ENCODE measurements at regions not wholly inside any gene's neighbourhood (a gene's known extent, or its start where the extent isn't known, plus 50 kb on each side); places are given as distances from the start of the nearest gene placed in this dataset.
"Not testable (repeated sequence)": the region's sequence is repeated elsewhere in the genome, so short reads cannot be mapped to it uniquely, and the experiment has no call there.

- Histone ChIP-seq H3K23ac (ENCODE audit: low read depth, low read length, poor library complexity) (no peak overlapping the region), H3K4me3 (ENCODE audit: low read length in 2 of 2) (no peak overlapping the region), H3K4me2 (ENCODE audit: insufficient read depth, low read length, poor library complexity, severe bottlenecking) (no peak overlapping the region), H2AK5ac (ENCODE audit: low read depth, low read length) (no peak overlapping the region), H3K36me3 (replicated peaks in 1 of 2; ENCODE audit: control insufficient read depth in 2 of 2, insufficient read depth in 2 of 2, low read length in 2 of 2) (no peaks in the 10 kb centered on the region), H3K9me3 (replicated peaks in 1 of 2; ENCODE audit: control insufficient read depth in 2 of 2, insufficient read depth in 1 of 2, low read depth in 1 of 2, low read length in 2 of 2) (no peaks in the 10 kb centered on the region), H2BK120ac (ENCODE audit: low read depth, low read length) (no peak overlapping the region), H4K91ac (ENCODE audit: low read depth, low read length, poor library complexity) (no peak overlapping the region), H3K9ac (ENCODE audit: low read depth, low read length, poor library complexity) (no peak overlapping the region), H3K14ac (ENCODE audit: low read length) (no peak overlapping the region), H3K79me1 (ENCODE audit: low read depth, low read length) (no peaks in the 10 kb centered on the region), H3K27me3 (ENCODE audit: control insufficient read depth in 3 of 3, insufficient read depth in 3 of 3, low read depth in 1 of 3, low read length in 3 of 3) (no peaks in the 10 kb centered on the region), H4K8ac (ENCODE audit: low read depth, low read length) (no peak overlapping the region), H3K4me1 (ENCODE audit: control insufficient read depth in 2 of 2, insufficient read depth in 1 of 2, low read depth in 1 of 2, low read length in 2 of 2) (no peaks in the 10 kb centered on the region), H2BK15ac (ENCODE audit: low read length) (no peak overlapping the region), H2AFZ (ENCODE audit: low read length) (no peak overlapping the region), H3K4ac (ENCODE audit: low read length) (no peak overlapping the region), H2BK12ac (ENCODE audit: low read length) (no peak overlapping the region), H2BK5ac (ENCODE audit: low read length) (no peak overlapping the region), H3K18ac (ENCODE audit: low read length) (no peak overlapping the region), H3K27ac (replicated peaks; ENCODE audit: low read length) (no peak overlapping the region)
- no CpG with 5 or more reads among the region's 3 CpGs for WGBS, 2 donors (ENCODE audit: extremely low coverage in 2 of 2, insufficient read length in 2 of 2, insufficient replicate concordance in 1 of 2)
- DNase-seq (ENCODE audit: low spot score) = no peak
Measured at GRCh38 chr9:85162822-85163221, 493.3 kb downstream of the NTRK2 start.

GRCh38 chr9:85160944-85161343 is 491.4 kb downstream of the NTRK2 start:
- H2BK15ac ChIP-seq (ENCODE audit: low read length); H2BK5ac ChIP-seq (ENCODE audit: low read length); H3K4me3 ChIP-seq (ENCODE audit: low read length in 2 of 2); H3K36me3 ChIP-seq (replicated peaks in 1 of 2; ENCODE audit: control insufficient read depth in 2 of 2, insufficient read depth in 2 of 2, low read length in 2 of 2); H3K4me1 ChIP-seq (ENCODE audit: control insufficient read depth in 2 of 2, insufficient read depth in 1 of 2, low read depth in 1 of 2, low read length in 2 of 2); H3K14ac ChIP-seq (ENCODE audit: low read length); H4K8ac ChIP-seq (ENCODE audit: low read depth, low read length); DNase-seq (ENCODE audit: low spot score); H3K9ac ChIP-seq (ENCODE audit: low read depth, low read length, poor library complexity); H3K27ac ChIP-seq (replicated peaks; ENCODE audit: low read length); H3K4me2 ChIP-seq (ENCODE audit: insufficient read depth, low read length, poor library complexity, severe bottlenecking); H3K27me3 ChIP-seq (ENCODE audit: control insufficient read depth in 3 of 3, insufficient read depth in 3 of 3, low read depth in 1 of 3, low read length in 3 of 3); H4K91ac ChIP-seq (ENCODE audit: low read depth, low read length, poor library complexity); H2BK120ac ChIP-seq (ENCODE audit: low read depth, low read length); H3K79me1 ChIP-seq (ENCODE audit: low read depth, low read length); H2BK12ac ChIP-seq (ENCODE audit: low read length); H3K23ac ChIP-seq (ENCODE audit: low read depth, low read length, poor library complexity); H2AK5ac ChIP-seq (ENCODE audit: low read depth, low read length); H3K18ac ChIP-seq (ENCODE audit: low read length); H2AFZ ChIP-seq (ENCODE audit: low read length); H3K9me3 ChIP-seq (replicated peaks in 1 of 2; ENCODE audit: control insufficient read depth in 2 of 2, insufficient read depth in 1 of 2, low read depth in 1 of 2, low read length in 2 of 2); H3K4ac ChIP-seq (ENCODE audit: low read length): not testable (repeated sequence)
- WGBS, 2 donors (ENCODE audit: extremely low coverage in 2 of 2, insufficient read length in 2 of 2, insufficient replicate concordance in 1 of 2) = no CpG with 5 or more reads among the region's 4 CpGs

- no peak overlapping the region for H4K91ac ChIP-seq (ENCODE audit: low read depth, low read length, poor library complexity)
- H3K27ac ChIP-seq (replicated peaks; ENCODE audit: low read length) = no peak overlapping the region
- peaks cover 0 to 4% (median 0%) of the 10 kb centered on the region in 3 experiments for H3K27me3 ChIP-seq (ENCODE audit: control insufficient read depth in 3 of 3, insufficient read depth in 3 of 3, low read depth in 1 of 3, low read length in 3 of 3)
- no peak overlapping the region for H3K14ac ChIP-seq (ENCODE audit: low read length)
- H3K4me3 ChIP-seq (ENCODE audit: low read length in 2 of 2) = no peak overlapping the region
- H3K4me2 ChIP-seq (ENCODE audit: insufficient read depth, low read length, poor library complexity, severe bottlenecking) = no peak overlapping the region
- no peaks in the 10 kb centered on the region for H3K9me3 ChIP-seq (replicated peaks in 1 of 2; ENCODE audit: control insufficient read depth in 2 of 2, insufficient read depth in 1 of 2, low read depth in 1 of 2, low read length in 2 of 2)
- peaks cover 0 to 6% of the 10 kb centered on the region in 2 donors for H3K4me1 ChIP-seq (ENCODE audit: control insufficient read depth in 2 of 2, insufficient read depth in 1 of 2, low read depth in 1 of 2, low read length in 2 of 2)
- no peak overlapping the region for H3K18ac ChIP-seq (ENCODE audit: low read length)
- H2BK120ac ChIP-seq (ENCODE audit: low read depth, low read length) = no peak overlapping the region
- no peak overlapping the region for H2AK5ac ChIP-seq (ENCODE audit: low read depth, low read length)
- no peak overlapping the region for H2BK12ac ChIP-seq (ENCODE audit: low read length)
- no peaks in the 10 kb centered on the region for H3K36me3 ChIP-seq (replicated peaks in 1 of 2; ENCODE audit: control insufficient read depth in 2 of 2, insufficient read depth in 2 of 2, low read length in 2 of 2)
- no peak overlapping the region for H3K23ac ChIP-seq (ENCODE audit: low read depth, low read length, poor library complexity)
- H4K8ac ChIP-seq (ENCODE audit: low read depth, low read length) = no peak overlapping the region
- no peak for DNase-seq (ENCODE audit: low spot score)
- H2AFZ ChIP-seq (ENCODE audit: low read length) = no peak overlapping the region
- H2BK15ac ChIP-seq (ENCODE audit: low read length) = no peak overlapping the region
- no peaks in the 10 kb centered on the region for H3K79me1 ChIP-seq (ENCODE audit: low read depth, low read length)
- H2BK5ac ChIP-seq (ENCODE audit: low read length) = no peak overlapping the region
- H3K9ac ChIP-seq (ENCODE audit: low read depth, low read length, poor library complexity) = no peak overlapping the region
- no peak overlapping the region for H3K4ac ChIP-seq (ENCODE audit: low read length)
Measured at GRCh38 chr9:85158512-85158911, 489.0 kb downstream of the NTRK2 start.

- Histone ChIP-seq H3K14ac (ENCODE audit: low read length) (no peak overlapping the region), H4K91ac (ENCODE audit: low read depth, low read length, poor library complexity) (no peak overlapping the region), H2AFZ (ENCODE audit: low read length) (no peak overlapping the region), H3K4me3 (ENCODE audit: low read length in 2 of 2) (no peak overlapping the region), H2BK15ac (ENCODE audit: low read length) (no peak overlapping the region), H2BK5ac (ENCODE audit: low read length) (no peak overlapping the region), H3K27me3 (ENCODE audit: control insufficient read depth in 3 of 3, insufficient read depth in 3 of 3, low read depth in 1 of 3, low read length in 3 of 3) (peaks cover 0 to 4% (median 0%) of the 10 kb centered on the region in 3 experiments), H4K8ac (ENCODE audit: low read depth, low read length) (no peak overlapping the region), H2AK5ac (ENCODE audit: low read depth, low read length) (no peak overlapping the region), H2BK120ac (ENCODE audit: low read depth, low read length) (no peak overlapping the region), H3K36me3 (replicated peaks in 1 of 2; ENCODE audit: control insufficient read depth in 2 of 2, insufficient read depth in 2 of 2, low read length in 2 of 2) (no peaks in the 10 kb centered on the region), H3K9me3 (replicated peaks in 1 of 2; ENCODE audit: control insufficient read depth in 2 of 2, insufficient read depth in 1 of 2, low read depth in 1 of 2, low read length in 2 of 2) (no peaks in the 10 kb centered on the region), H3K9ac (ENCODE audit: low read depth, low read length, poor library complexity) (no peak overlapping the region), H3K79me1 (ENCODE audit: low read depth, low read length) (no peaks in the 10 kb centered on the region), H3K4ac (ENCODE audit: low read length) (no peak overlapping the region), H3K18ac (ENCODE audit: low read length) (no peak overlapping the region), H2BK12ac (ENCODE audit: low read length) (no peak overlapping the region), H3K23ac (ENCODE audit: low read depth, low read length, poor library complexity) (no peak overlapping the region), H3K27ac (replicated peaks; ENCODE audit: low read length) (no peak overlapping the region), H3K4me2 (ENCODE audit: insufficient read depth, low read length, poor library complexity, severe bottlenecking) (no peak overlapping the region), H3K4me1 (ENCODE audit: control insufficient read depth in 2 of 2, insufficient read depth in 1 of 2, low read depth in 1 of 2, low read length in 2 of 2) (peaks cover 0 to 6% of the 10 kb centered on the region in 2 donors)
- no peak for DNase-seq (ENCODE audit: low spot score)
- WGBS, 2 donors (ENCODE audit: extremely low coverage in 2 of 2, insufficient read length in 2 of 2, insufficient replicate concordance in 1 of 2) = no CpG with 5 or more reads among the region's 6 CpGs
Measured at GRCh38 chr9:85157772-85158171, 488.2 kb downstream of the NTRK2 start.

Measured in neuronal stem cell (in vitro differentiated cells).